GM19324 (cell line): ENCODE measurements at regions not wholly inside any gene's neighbourhood (a gene's known extent, or its start where the extent isn't known, plus 50 kb on each side); places are given as distances from the start of the nearest gene placed in this dataset.
"Not testable (repeated sequence)": the region's sequence is repeated elsewhere in the genome, so short reads cannot be mapped to it uniquely, and the experiment has no call there.

Experiments
- ATAC-seq: cut with Tn5 transposase; IDR thresholded peaks from one replicate; pipeline ENCODE4 v1.9.1; 2021; ENCODE audit warnings: mild to moderate bottlenecking, moderate library complexity; ENCODE audit not compliant: unreplicated experiment, low FRiP score

GRCh38 chr15:70578196-70578595, 185.2 kb downstream of the UACA start:
- ATAC-seq, result no peak

DNA sequence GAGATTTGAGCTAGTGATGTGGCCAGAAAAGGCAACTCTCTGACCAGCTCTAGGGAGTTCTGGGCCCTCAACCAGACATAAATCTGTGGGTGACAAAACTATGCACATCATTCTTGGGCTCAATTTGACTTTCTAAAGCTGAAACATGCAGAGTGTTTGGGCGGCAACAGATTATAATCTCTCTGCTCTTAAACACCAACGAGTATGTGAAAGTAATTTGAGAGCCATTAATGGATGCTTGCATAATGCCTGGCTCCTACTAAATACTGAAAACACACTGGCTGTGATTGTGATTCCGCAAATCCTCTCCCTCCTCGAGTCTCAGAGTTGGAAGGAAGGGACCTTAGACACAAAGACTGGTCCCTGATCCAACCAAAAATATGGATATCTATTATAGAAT, 186.7 kb downstream of the UACA start:
- ATAC-seq, result no peak

GRCh38 chr15:70576276-70576675, 187.1 kb downstream of the UACA start:
- no peak for ATAC-seq

GRCh38 chr15:70575231-70576226, 187.8 kb downstream of the UACA start:
- ATAC-seq, result no peak

DNA sequence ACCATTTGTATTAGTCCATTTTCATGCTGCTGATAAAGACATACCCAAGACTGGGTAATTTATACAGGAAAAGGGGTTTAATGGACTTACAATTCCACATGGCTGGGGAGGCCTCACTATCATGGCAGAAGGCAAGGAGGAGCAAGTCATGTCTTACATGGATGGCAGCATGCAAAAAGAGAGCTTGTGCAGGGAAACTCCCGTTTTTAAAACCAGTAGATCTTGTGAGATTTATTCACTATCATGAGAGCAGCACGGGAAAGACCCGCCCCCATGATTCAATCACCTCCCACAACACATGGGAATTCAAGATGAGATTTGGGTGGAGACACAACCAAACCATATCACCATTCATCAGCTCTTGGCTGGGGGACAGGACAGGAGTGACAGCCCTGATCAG, 189.0 kb downstream of the UACA start:
- not testable (repeated sequence) for ATAC-seq

- ATAC-seq, result no peak
Observed at GRCh38 chr15:70573121-70573850, 190.1 kb downstream of the UACA start.

DNA sequence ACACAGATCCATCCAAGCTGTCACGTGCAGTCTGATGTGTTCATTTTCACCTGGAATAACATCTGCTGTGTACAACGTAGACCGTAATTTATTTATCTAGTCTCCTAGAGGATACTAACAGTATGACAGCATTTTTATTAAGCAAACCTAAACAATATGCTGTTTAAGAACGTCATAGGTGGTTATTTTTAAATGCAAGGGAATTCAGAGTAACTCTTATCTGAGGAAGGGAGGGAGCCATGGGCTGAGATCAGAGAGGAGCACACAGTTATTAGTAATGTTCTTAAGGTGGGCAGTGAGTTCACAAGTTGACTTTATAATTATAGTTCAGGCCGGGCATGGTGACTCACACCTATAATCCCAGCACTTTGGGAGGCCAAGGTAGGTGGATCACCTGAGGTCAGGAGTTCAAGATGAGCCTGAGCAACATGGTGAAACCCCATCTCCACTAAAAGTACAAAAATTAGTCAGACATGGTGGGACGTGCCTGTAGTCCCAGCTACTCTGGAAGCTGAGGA, 193.6 kb downstream of the UACA start:
- no peak for ATAC-seq

DNA sequence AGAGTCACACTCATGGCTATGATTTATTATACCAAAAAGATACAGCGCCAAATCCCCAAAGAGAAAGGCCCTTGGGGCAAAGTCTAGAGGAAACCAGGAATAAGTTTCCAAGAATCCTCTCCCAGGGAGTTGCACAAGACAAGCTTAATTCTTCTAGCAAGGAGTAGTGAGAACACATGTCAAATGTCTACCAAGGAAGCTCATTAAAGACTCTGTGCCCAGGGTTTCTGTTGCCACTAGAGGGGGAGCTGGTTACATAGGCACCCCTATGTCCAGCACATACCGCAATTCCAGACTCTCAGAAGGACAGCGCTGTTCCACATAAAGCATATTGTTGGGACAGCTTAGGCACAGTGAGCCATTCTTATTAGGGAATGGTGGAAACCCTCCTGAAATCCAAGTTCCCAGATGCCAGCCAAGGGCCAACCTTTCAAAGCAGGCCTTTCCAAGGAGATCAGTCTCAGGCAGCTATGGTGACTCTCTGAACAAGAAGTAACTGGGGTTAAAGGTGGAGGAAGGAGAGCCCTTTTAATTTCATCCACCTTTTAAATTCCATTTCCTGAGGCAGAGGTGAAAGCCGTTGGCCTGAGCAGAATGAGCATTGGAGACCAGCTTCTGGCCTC, 194.2 kb downstream of the UACA start:
- ATAC-seq, result no peak

DNA sequence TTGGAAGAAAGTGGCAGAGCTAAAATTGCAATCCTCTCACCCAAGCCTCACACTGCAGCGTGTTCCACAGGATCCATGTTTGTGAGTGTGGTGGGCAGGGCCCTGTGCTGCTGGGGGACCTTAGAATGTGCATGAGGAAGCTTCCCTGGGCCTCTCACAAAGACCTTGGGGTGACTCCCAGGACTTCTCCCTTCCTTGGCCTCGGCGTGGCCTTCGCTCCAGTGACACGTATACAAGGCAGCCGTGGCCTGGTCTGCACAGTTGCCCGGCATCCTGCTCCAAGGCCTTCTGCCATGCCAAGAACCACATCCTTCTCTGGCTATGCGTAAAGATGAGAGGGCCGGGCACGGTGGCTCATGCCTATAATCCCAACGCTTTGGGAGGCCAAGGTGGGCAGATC, 196.4 kb downstream of the UACA start:
- ATAC-seq, result no peak

- no peak for ATAC-seq
Observed at GRCh38 chr15:70566047-70566835, 197.1 kb downstream of the UACA start.

- ATAC-seq, result no peak
Observed at GRCh38 chr15:70563561-70564095, 199.7 kb downstream of the UACA start.

DNA sequence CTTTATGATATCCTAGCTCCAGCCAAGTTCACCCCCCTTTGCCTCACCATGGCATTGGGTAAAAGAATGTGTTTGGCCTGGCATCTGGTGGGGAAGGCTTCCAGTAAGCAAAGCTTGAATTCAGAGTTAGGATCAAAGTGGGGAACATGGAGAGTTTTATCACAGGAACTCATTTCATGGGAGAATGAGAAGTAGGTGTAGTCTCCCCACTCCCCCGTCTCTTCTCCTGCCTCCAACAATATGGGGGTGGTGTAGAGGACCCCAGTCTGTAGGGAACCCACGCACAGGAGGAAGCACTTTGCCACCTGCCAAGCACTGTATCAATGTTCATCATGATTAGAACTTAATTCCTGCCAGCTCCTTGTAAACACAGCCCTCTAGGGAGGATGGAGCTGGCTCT, 200.5 kb downstream of the UACA start:
- ATAC-seq, result no peak

DNA sequence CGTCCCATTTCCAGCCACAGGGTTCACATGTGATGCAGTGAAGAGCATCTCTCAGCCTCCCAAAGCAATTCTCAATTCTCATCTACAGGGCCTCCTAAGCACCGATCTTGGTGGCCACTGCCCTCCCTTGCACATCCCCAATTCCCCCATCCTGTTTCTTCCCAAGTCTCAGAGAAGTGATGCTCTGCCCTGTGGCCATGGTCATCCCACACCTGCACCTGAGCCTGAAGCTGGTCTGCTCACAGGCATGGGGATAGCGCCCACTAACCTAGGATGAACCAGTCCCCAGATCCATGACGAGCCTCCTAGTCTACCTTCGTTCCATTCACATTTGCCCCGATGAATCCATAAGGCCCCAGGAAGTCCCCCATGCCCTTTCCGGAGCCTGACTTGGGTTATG, 201.5 kb downstream of the UACA start:
- no peak for ATAC-seq

DNA sequence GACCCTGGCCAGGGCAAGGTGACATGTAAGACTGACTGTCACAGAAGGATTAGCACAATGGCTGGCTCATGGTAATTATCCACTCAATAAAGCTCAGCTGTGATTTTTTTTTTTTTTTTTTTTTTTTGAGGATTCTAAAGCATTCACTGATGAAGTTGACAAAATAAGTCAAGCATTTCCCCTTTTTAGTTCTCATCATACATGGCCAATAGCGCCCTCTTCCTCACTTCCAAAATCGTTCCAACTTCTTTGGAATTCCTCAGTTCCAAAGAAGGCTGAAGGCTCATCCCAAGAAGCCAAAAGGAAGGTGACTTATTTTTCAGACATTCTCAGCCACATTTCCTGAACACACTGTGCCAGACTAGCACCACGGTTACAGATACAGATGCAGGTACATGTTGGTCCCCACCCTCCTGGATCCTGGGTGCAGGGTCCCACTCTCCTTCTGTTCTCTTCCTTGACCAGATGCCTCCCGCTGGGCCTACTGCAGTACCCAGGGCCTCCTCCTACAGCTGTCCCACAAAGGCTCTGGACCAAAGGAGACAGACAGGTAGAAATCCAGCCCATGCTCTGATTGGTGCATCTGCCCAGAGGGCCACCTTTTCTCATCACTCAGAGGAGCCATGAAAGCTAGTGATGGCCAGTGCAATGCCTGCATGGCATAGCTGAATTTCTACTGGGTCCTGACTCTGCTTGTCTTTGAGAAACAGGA, 202.6 kb downstream of the UACA start:
- ATAC-seq, result no peak

DNA sequence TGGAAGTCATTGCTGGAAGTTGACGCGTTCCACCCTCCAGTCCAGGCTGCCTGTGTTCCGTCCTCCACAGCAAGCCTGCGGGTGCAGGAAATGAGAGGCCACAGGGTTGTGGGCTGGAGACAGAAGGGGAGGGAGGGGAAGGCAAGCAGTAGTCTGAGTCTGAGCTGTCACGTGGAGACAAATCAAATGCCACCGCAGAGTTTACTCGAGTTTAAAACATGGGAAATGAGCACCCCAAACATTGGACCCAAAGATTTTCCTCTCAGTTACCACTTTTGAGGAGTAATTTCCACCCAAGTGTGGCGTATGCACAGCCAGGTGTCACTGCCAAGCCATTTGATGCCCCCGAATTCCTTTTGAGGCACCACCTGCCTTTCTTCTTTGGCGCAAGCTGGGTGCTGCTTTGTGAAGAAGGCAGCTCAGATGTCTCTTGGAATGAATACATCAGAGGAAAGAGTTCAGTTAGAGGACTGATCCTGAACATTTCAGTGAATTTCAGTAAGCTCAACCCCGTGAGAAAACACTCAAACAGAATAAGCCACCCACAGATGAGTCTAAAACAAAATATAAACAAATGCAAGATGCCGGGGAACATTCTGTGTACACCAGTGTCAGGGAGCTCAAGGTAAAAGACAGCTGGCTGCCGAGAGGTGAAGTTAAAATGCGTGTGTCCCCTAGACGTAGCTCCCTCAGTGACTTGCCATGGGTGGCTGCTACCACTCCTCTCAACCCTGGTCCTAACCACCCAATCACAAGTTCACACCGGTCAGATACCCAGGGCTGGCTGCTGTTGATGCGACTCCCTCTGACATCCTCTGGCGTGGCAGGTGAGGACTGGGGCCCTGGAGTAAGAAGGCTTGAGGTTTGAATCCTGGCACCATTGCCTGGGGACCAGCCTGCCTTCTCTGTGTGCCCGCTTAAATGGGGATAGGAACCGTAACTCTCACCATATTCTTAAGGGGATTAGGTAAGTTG, 203.8 kb downstream of the UACA start:
- no peak for ATAC-seq

DNA sequence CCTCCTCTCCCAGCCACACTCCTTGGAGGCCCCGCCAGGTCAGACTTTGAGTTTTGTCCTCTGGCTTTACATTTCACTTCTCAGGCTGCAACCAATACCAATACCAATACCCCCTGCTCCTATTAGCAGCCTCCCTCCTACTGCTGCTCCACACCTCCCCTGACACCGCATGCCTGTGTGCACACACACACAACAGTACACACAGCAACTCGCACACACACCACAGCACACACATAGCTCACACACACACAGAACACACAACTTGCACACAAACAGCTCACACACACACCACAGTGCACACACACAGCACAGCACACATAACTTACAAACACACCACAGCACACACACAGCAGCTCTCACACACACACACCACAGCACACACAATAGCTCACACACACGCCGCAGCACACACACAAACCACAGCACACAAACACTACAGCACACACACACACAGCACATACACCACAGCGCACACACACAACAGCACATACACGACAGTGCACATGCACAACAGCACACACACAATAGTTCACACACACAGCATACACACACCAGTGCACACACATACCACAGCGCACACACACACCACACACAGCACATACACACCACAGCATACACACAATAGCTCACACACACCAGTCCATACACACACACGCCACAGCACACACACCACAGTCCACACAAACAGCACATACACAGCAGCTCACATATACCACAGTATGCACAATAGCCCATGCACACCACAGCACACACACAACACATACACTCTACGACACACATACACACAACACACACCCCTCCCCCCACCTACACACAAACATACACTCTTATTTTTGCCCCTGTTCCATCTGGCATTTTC, 204.7 kb downstream of the UACA start:
- ATAC-seq, result no peak

DNA sequence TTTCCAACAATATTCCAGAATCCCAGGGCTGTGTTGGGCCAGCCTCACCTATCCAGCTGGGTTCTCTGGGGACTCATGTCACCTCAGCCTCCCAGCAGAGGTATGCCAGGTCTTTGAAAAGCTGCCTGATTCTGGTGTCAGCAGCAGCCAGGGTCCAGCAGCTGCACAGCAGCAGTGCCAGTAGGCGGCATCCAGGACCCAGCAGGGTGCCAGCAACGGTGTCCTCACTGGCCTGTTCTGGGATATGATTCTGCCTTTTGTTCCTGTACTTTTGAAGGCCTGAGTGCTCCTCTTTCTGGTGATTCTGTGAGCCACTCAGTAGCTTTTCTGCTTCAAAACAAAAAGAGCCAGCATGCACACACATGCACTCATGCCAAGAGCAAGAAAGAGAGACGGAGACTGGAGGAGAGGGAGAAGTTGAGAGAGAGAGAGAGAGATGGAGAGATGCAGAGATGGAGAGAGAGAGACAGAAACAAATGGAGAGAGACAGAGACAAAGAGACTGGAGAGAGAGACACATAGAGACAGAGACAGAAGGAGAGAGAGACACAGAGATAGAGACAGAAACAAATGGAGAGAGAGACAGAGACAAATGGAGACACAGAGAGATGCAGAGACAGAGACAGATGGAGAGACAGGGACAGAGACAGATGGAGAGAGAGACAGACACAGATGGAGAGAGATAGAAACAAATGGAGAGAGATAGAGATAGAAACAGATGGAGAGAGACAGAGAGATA, 205.7 kb downstream of the UACA start:
- no peak for ATAC-seq
